GM23338 (cell line): ENCODE measurements at regions not wholly inside any gene's neighbourhood (a gene's known extent, or its start where the extent isn't known, plus 50 kb on each side); places are given as distances from the start of the nearest gene placed in this dataset.

Experiments
- ATAC-seq: fragments of 200-7000 bp; cut with Tn5 transposase; 3 replicates; pipeline ENCODE4 v1.9.1; 2020
- DNase-seq: peaks from one replicate; pipeline ENCODE4 v3.0.0-alpha.2; 2015; ENCODE audit warnings: low spot score
- H2AFZ ChIP-seq: fragments of 200-600 bp; sonication (generic); 2 replicates; pipeline ENCODE4 v1.8.0; 2016; ENCODE audit warnings: antibody characterized with exemption, mild to moderate bottlenecking, moderate library complexity
- H3F3A ChIP-seq: fragments of 200-600 bp; sonication (generic); replicated peaks from 2 replicates; pipeline ENCODE4 v1.8.0; 2017; ENCODE audit warnings: antibody characterized with exemption, mixed run types, low read depth
- H3K27ac ChIP-seq: fragments of 200-600 bp; sonication (generic); 2 replicates; pipeline ENCODE4 v1.6.1; 2016; ENCODE audit warnings: low read depth
- H3K27me3 ChIP-seq: fragments of 200-600 bp; sonication (generic); 2 replicates; pipeline ENCODE4 v1.8.0; 2016; ENCODE audit warnings: mild to moderate bottlenecking, mixed run types, moderate library complexity; ENCODE audit not compliant: insufficient read depth
- H3K36me3 ChIP-seq: fragments of 200-600 bp; sonication (generic); 2 replicates; pipeline ENCODE4 v1.8.0; 2016; ENCODE audit warnings: mild to moderate bottlenecking; ENCODE audit not compliant: insufficient read depth
- H3K4me1 ChIP-seq: fragments of 200-600 bp; sonication (generic); 2 replicates; pipeline ENCODE4 v1.8.0; 2016; ENCODE audit warnings: mild to moderate bottlenecking, moderate library complexity; ENCODE audit not compliant: insufficient read depth
- H3K4me2 ChIP-seq: fragments of 200-600 bp; sonication (generic); 2 replicates; pipeline ENCODE4 v1.7.1; 2017; ENCODE audit warnings: mixed run types
- H3K4me3 ChIP-seq: fragments of 200-600 bp; sonication (generic); 2 replicates; pipeline ENCODE4 v1.6.1; 2016; ENCODE audit warnings: mixed run types
- H3K79me2 ChIP-seq: fragments of 200-600 bp; sonication (generic); replicated peaks from 2 replicates; pipeline ENCODE4 v1.8.0; 2017; ENCODE audit warnings: mild to moderate bottlenecking; ENCODE audit not compliant: insufficient read depth
- H3K9me2 ChIP-seq: fragments of 200-600 bp; sonication (generic); 2 replicates; pipeline ENCODE4 v1.8.0; 2017; ENCODE audit not compliant: insufficient read depth
- H4K20me1 ChIP-seq: fragments of 200-600 bp; sonication (generic); replicated peaks from 2 replicates; pipeline ENCODE4 v1.8.0; 2017; ENCODE audit warnings: mild to moderate bottlenecking; ENCODE audit not compliant: insufficient read depth
- H3K27ac Mint-ChIP-seq: 2 replicates; pipeline ENCODE4 v1.8.0; 2020; ENCODE audit warnings: inconsistent platforms, mild to moderate bottlenecking, moderate library complexity, mixed read lengths
- H3K27me3 Mint-ChIP-seq: 3 replicates; pipeline ENCODE4 v1.8.0; 2022; ENCODE audit warnings: low read depth, mild to moderate bottlenecking, moderate library complexity, mixed read lengths, inconsistent platforms; ENCODE audit not compliant: insufficient read depth, poor library complexity
- H3K36me3 Mint-ChIP-seq: 3 replicates; pipeline ENCODE4 v1.8.0; 2021; ENCODE audit warnings: low read depth, mild to moderate bottlenecking, inconsistent platforms, moderate library complexity, mixed read lengths
- H3K4me1 Mint-ChIP-seq: 3 replicates; pipeline ENCODE4 v1.8.0; 2020; ENCODE audit warnings: mild to moderate bottlenecking, inconsistent platforms, mixed read lengths
- H3K4me3 Mint-ChIP-seq: 3 replicates; pipeline ENCODE4 v1.8.0; 2021; ENCODE audit warnings: moderate library complexity, mild to moderate bottlenecking, inconsistent platforms, mixed read lengths
- H3K9me3 Mint-ChIP-seq: 3 replicates; pipeline ENCODE4 v1.8.0; 2020; ENCODE audit warnings: moderate library complexity, mild to moderate bottlenecking, inconsistent platforms, mixed read lengths
- CREB1 ChIP-seq: fragments of 250-450 bp; sonication (Bioruptor Pico); IDR thresholded peaks from 2 replicates; pipeline ENCODE4 v1.5.0; 2020; ENCODE audit warnings: low read depth, mild to moderate bottlenecking, moderate library complexity
- CTCF ChIP-seq, 2 experiments: fragments of 200-600 bp in 1 of 2; sonication (generic) in 1 of 2; conservative IDR thresholded peaks; 2 replicates each; pipeline versions ENCODE4 v1.5.1 to v1.6.1; 2016 to 2017; ENCODE audit warnings: antibody characterized with exemption in 2 of 2, low read depth in 2 of 2, mild to moderate bottlenecking in 2 of 2, moderate library complexity in 1 of 2
- EZH2 ChIP-seq: fragments of 200-600 bp; sonication (generic); IDR thresholded peaks from one replicate; pipeline ENCODE4 v1.8.0; 2017; ENCODE audit warnings: antibody characterized with exemption, mild to moderate bottlenecking, low read depth; ENCODE audit not compliant: unreplicated experiment
- EZH2phosphoT487 ChIP-seq: fragments of 200-600 bp; sonication (generic); IDR thresholded peaks from one replicate; pipeline ENCODE4 v1.8.1; 2018; ENCODE audit warnings: antibody characterized with exemption; ENCODE audit not compliant: unreplicated experiment
- JUNB ChIP-seq: IDR thresholded peaks from one replicate; pipeline ENCODE4 v1.6.1; 2016; ENCODE audit warnings: antibody characterized with exemption; ENCODE audit not compliant: unreplicated experiment
- NANOG ChIP-seq: IDR thresholded peaks from 2 replicates; pipeline ENCODE4 v1.6.1; 2016; ENCODE audit warnings: antibody characterized with exemption, borderline replicate concordance
- POLR2AphosphoS5 ChIP-seq: IDR thresholded peaks from 2 replicates; pipeline ENCODE4 v1.6.1; 2016; ENCODE audit warnings: antibody characterized with exemption, low read depth
- ZNF114 ChIP-seq: fragments of 250-450 bp; sonication (Bioruptor Pico); IDR thresholded peaks from 2 replicates; pipeline ENCODE4 v1.5.0; 2020; ENCODE audit warnings: mild to moderate bottlenecking, moderate library complexity
- ZNF331 ChIP-seq: fragments of 250-450 bp; sonication (Bioruptor Pico); IDR thresholded peaks from 2 replicates; pipeline ENCODE4 v1.5.0; 2020; ENCODE audit warnings: low read depth, mild to moderate bottlenecking, moderate library complexity
- ZNF462 ChIP-seq: fragments of 250-450 bp; sonication (Bioruptor Pico); IDR thresholded peaks from 2 replicates; pipeline ENCODE4 v1.5.0; 2020; ENCODE audit warnings: mild to moderate bottlenecking, moderate library complexity
- TF ChIP-seq, protein P1 (sequence below): IDR thresholded peaks from one replicate; pipeline ENCODE4 v1.6.1; 2018; ENCODE audit warnings: antibody characterized with exemption; ENCODE audit not compliant: unreplicated experiment

- TF ChIP-seq, protein P1, sequence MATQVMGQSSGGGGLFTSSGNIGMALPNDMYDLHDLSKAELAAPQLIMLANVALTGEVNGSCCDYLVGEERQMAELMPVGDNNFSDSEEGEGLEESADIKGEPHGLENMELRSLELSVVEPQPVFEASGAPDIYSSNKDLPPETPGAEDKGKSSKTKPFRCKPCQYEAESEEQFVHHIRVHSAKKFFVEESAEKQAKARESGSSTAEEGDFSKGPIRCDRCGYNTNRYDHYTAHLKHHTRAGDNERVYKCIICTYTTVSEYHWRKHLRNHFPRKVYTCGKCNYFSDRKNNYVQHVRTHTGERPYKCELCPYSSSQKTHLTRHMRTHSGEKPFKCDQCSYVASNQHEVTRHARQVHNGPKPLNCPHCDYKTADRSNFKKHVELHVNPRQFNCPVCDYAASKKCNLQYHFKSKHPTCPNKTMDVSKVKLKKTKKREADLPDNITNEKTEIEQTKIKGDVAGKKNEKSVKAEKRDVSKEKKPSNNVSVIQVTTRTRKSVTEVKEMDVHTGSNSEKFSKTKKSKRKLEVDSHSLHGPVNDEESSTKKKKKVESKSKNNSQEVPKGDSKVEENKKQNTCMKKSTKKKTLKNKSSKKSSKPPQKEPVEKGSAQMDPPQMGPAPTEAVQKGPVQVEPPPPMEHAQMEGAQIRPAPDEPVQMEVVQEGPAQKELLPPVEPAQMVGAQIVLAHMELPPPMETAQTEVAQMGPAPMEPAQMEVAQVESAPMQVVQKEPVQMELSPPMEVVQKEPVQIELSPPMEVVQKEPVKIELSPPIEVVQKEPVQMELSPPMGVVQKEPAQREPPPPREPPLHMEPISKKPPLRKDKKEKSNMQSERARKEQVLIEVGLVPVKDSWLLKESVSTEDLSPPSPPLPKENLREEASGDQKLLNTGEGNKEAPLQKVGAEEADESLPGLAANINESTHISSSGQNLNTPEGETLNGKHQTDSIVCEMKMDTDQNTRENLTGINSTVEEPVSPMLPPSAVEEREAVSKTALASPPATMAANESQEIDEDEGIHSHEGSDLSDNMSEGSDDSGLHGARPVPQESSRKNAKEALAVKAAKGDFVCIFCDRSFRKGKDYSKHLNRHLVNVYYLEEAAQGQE, result no peak
Measured at GRCh38 chr3:186444974-186445373, 82.9 kb upstream of the DGKG start (continued).

GRCh38 chr3:186444288-186444687 lies 82.3 kb upstream of the DGKG start:
- Histone ChIP-seq H3K36me3 (no peaks in the 10 kb centered on the region), H3K27ac (no peak overlapping the region), H4K20me1 (no peaks in the 10 kb centered on the region), H3K9me2 (peaks cover 24% of the 10 kb centered on the region; the same call in 1 of the 2 replicates), H2AFZ (no peak overlapping the region), H3K4me3 (no peak overlapping the region), H3K4me2 (no peak overlapping the region), H3F3A (no peaks in the 10 kb centered on the region), H3K79me2 (no peaks in the 10 kb centered on the region), H3K27me3 (no peaks in the 10 kb centered on the region), H3K4me1 (no peaks in the 10 kb centered on the region)
- Mint-ChIP-seq H3K36me3 (no peaks in the 10 kb centered on the region), H3K9me3 (no peaks in the 10 kb centered on the region), H3K27me3 (peaks cover 5% of the 10 kb centered on the region), H3K4me1 (no peaks in the 10 kb centered on the region), H3K27ac (no peak overlapping the region), H3K4me3 (no peak overlapping the region)
- DNase-seq (no peak), ATAC-seq (no peak)
- TF ChIP-seq NANOG, result no peak
- TF ChIP-seq ZNF331 (CRISPR knock-in tag), result no peak
- no peak for TF ChIP-seq CREB1 (CRISPR knock-in tag)
- no peak for TF ChIP-seq EZH2
- no peak for TF ChIP-seq ZNF462 (CRISPR knock-in tag)
- TF ChIP-seq POLR2AphosphoS5, result no peak
- no peak for TF ChIP-seq ZNF114 (CRISPR knock-in tag)
- TF ChIP-seq EZH2phosphoT487, result no peak
- TF ChIP-seq, protein P1, result no peak
- no peak for TF ChIP-seq CTCF (conservative IDR thresholded peaks at IDR 0.05; ENCODE audit: low read depth in 2 of 2)
- no peak for TF ChIP-seq JUNB
